ENCODE measurements at regions not wholly inside any gene's neighbourhood (a gene's known extent, or its start where the extent isn't known, plus 50 kb on each side); places are given as distances from the start of the nearest gene placed in this dataset.
"Not testable (repeated sequence)": the region's sequence is repeated elsewhere in the genome, so short reads cannot be mapped to it uniquely, and the experiment has no call there.

DNA sequence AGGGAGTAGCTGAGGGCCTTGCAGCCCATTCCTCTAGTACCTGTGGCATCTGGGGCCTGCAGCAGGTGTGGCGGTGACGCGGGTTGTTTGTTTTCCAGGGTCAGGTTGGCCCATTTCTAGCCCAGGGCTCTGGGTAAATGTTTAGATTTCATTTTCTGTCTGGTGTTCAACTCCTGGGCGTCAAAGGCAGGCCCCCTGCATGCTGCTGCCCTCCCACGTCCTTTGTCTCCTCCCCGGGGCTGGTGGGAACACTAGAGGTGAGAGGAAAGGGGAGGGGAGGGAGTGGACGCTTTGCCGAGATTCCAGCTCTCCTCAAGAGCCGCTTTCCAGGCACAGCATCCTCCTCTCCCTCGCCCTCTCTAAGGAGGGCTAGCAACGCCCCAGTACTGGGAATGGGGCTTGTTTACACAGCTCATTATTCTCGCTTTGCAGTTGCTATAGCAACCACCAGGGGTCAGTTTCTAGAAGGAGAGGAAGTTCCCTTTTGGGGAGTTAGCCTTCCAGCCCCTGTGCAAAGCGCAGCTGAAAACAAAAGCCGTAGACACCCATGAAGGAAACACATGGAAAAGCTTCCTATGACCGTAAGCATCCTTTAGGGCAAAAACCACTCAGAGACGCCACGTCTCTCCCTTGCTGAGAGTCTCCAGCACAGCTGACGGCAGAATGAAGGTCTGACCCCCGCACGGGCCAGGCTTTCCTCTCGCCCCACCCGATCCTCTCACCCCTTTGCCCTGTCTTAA lies 170.6 kb downstream of the LY86 start:
- ATAC-seq (peak; percentile 77 to 96 (median 84)), DNase-seq (no peak)
- TF ChIP-seq, protein P1, sequence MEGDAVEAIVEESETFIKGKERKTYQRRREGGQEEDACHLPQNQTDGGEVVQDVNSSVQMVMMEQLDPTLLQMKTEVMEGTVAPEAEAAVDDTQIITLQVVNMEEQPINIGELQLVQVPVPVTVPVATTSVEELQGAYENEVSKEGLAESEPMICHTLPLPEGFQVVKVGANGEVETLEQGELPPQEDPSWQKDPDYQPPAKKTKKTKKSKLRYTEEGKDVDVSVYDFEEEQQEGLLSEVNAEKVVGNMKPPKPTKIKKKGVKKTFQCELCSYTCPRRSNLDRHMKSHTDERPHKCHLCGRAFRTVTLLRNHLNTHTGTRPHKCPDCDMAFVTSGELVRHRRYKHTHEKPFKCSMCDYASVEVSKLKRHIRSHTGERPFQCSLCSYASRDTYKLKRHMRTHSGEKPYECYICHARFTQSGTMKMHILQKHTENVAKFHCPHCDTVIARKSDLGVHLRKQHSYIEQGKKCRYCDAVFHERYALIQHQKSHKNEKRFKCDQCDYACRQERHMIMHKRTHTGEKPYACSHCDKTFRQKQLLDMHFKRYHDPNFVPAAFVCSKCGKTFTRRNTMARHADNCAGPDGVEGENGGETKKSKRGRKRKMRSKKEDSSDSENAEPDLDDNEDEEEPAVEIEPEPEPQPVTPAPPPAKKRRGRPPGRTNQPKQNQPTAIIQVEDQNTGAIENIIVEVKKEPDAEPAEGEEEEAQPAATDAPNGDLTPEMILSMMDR (IDR thresholded peaks at IDR 0.05), result peak; percentile 55
- Histone ChIP-seq H3K4me3 (peak overlapping the region; percentile 27), H3K36me3 (ENCODE audit: insufficient read depth in 1 of 2, low read depth in 1 of 2) (no peaks in the 10 kb centered on the region), H3K9me3 (no peaks in the 10 kb centered on the region), H3K27me3 (ENCODE audit: insufficient read depth in 3 of 3, low read length in 2 of 3) (no peaks in the 10 kb centered on the region), H3K27ac (no peak overlapping the region), H3K4me1 (peaks cover 5% of the 10 kb centered on the region)
- 34 to 49% (median 38%) methylated on average over 20 to 22 of the region's 22 CpGs for WGBS, 3 donors
- intact Hi-C loops (cut with DNase I), result loop anchor here in 1 of 2 donors (5.0 kb wide), 1 partner anchor 293 kb away; no protein-coding TSS in a partner anchor

DNA sequence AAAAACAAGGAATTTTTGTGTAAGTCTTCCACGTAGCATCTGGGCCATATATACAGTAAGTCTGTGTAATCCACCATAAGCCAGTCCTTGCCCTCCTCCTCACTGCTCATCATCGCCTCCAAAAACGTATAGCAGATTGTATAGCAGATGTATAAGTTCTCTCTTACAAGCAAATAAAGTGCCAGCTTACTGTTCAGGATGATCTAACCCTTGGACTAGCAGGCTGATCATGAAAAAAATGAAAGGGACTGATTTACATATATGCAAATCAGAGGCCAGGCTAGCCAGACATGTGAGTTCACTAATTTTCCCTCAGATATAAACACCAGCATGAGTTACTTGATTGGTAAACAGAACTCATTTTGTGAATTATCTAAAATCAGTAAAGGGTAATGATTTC lies 171.5 kb downstream of the LY86 start:
- Histone ChIP-seq H3K4me3 (no peak overlapping the region), H3K9me3 (no peaks in the 10 kb centered on the region), H3K27ac (no peak overlapping the region), H3K36me3 (ENCODE audit: insufficient read depth in 1 of 2, low read depth in 1 of 2) (no peaks in the 10 kb centered on the region), H3K4me1 (peaks cover 12% of the 10 kb centered on the region), H3K27me3 (ENCODE audit: insufficient read depth in 3 of 3, low read length in 2 of 3) (no peaks in the 10 kb centered on the region)
- intact Hi-C loops (cut with DNase I), result no loop called here
- 92 to 93% (median 93%) methylated on average over 3 of the region's 3 CpGs for WGBS, 3 donors
- ATAC-seq (no peak), DNase-seq (no peak)
- TF ChIP-seq, protein P1 (IDR thresholded peaks at IDR 0.05), result no peak

DNA sequence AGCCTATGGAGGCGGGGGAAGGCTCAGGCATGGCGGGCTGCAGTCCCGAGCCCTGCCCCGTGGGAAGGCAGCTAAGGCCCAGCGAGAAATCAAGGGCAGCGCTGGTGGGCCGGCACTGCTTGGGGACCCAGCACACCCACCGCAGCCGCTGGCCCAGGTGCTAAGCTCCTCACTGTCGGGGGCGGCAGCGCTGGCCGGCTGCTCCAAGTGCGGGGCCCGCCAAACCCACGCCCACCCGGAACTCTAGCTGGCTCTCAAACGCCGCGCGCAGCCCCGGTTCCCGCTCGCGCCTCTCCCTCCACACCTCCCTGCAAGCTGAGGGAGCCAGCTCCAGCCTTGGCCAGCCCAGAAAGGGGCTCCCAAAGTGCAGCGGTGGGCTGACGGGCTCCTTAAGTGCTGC lies 174.0 kb downstream of the LY86 start:
- peaks cover 30% of the 10 kb centered on the region for H3K4me1 ChIP-seq
- ATAC-seq; H3K27me3 ChIP-seq (ENCODE audit: insufficient read depth in 3 of 3, low read length in 2 of 3); intact Hi-C loops (cut with DNase I); H3K27ac ChIP-seq; DNase-seq; H3K36me3 ChIP-seq (ENCODE audit: insufficient read depth in 1 of 2, low read depth in 1 of 2); H3K4me3 ChIP-seq; H3K9me3 ChIP-seq: not testable (repeated sequence)
- WGBS, 3 donors, result 97 to 100% (median 98%) methylated on average over 20 to 27 of the region's 27 CpGs

DNA sequence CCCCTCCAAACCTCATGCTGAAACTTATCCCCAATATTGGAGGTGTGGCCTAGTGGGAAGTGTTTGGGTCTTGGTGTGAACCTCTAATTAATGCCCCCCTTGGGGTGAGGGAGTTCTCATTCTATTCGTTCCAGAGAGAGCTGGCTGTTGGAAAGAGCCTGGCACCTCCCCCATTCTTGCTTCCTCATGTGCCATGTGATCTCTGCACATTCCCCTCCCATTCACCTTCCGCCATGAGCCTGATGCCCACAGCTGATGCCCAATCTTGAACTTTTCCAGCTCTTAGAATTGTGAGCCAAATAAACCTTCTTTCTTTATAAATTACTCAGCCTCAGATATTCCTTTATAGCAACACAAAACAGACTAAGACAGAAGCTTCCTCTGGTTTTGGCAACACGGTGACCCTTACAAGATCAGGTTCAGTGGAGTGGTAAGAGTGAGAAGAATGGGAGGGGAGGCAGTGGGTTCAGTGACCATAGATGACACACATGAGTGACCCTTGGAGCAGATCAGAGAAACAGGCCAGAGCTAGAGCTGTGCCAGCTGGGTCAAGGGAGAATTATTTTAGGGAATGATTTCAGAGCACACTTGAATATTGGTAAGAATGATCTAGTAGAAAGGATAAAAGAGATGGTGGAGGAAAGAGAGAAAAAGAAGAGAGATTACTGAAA lies 176.4 kb downstream of the LY86 start:
- TF ChIP-seq, protein P1 (IDR thresholded peaks at IDR 0.05), result no peak
- DNase-seq (no peak), ATAC-seq (peak; percentile 67 to 85 (median 79))
- Histone ChIP-seq H3K9me3 (no peaks in the 10 kb centered on the region), H3K27ac (peak overlapping the region; percentile 74), H3K36me3 (ENCODE audit: insufficient read depth in 1 of 2, low read depth in 1 of 2) (no peaks in the 10 kb centered on the region), H3K4me3 (no peak overlapping the region), H3K4me1 (peaks cover 25% of the 10 kb centered on the region), H3K27me3 (ENCODE audit: insufficient read depth in 3 of 3, low read length in 2 of 3) (no peaks in the 10 kb centered on the region)
- WGBS, 3 donors, result 48 to 67% (median 55%) methylated on average over 3 of the region's 3 CpGs
- intact Hi-C loops (cut with DNase I), result loop anchor here in 1 of 2 donors (5.0 kb wide), 1 partner anchor 42 kb away; no protein-coding TSS in a partner anchor

DNA sequence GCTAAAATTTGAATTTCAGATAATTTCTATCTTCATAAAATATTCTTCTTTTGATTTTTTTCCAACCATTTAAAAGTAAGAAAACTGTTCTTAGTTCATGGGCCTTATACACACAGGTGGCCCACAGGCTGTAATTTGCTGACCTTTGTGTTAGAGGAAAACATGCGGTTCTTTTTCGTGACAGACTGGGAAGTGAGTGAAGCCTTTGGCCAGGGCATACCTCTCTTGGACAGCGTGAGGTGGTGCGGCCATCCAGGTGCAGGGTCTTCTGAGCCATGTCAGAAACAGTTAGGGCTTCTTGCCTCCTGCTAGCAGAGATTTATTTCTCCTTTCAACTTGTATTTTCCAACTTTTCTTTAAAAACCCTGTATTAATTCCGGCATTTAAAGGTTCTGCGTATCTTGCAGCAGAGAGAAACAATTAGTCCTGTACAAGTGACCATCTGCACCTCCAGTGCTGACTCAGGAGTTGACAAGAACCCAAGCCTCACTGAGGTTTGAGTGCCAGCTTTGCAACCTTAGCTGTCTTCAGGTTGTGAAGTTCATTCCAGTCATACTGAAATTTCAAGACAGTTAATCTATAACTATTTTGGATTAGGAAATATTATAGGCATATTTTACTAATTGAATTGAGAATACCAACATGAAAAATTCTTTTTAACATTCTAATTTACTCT lies 177.8 kb downstream of the LY86 start:
- ATAC-seq (peak; percentile 80 to 89 (median 83)), DNase-seq (no peak)
- Histone ChIP-seq H3K4me3 (peak overlapping the region; percentile 33), H3K4me1 (peaks cover 25% of the 10 kb centered on the region), H3K27ac (peak overlapping the region; percentile 74), H3K9me3 (no peaks in the 10 kb centered on the region), H3K27me3 (ENCODE audit: insufficient read depth in 3 of 3, low read length in 2 of 3) (no peaks in the 10 kb centered on the region), H3K36me3 (ENCODE audit: insufficient read depth in 1 of 2, low read depth in 1 of 2) (no peaks in the 10 kb centered on the region)
- TF ChIP-seq, protein P1 (IDR thresholded peaks at IDR 0.05), result no peak
- 27 to 52% (median 31%) methylated on average over 6 of the region's 6 CpGs for WGBS, 3 donors
- intact Hi-C loops (cut with DNase I), result loop anchor here in 1 of 2 donors (5.0 kb wide), 1 partner anchor 41 kb away; no protein-coding TSS in a partner anchor
